Glutamatergic neuron (in vitro differentiated cells): ENCODE measurements at regions not wholly inside any gene's neighbourhood (a gene's known extent, or its start where the extent isn't known, plus 50 kb on each side); places are given as distances from the start of the nearest gene placed in this dataset.
"Not testable (repeated sequence)": the region's sequence is repeated elsewhere in the genome, so short reads cannot be mapped to it uniquely, and the experiment has no call there.

Experiments used
- DNase-seq: peaks from one replicate; pipeline ENCODE4 v3.0.0; 2022
- H3K27ac Mint-ChIP-seq: one replicate; pipeline ENCODE4 v1.8.0; 2020; ENCODE audit warnings: mild to moderate bottlenecking, mixed read lengths, inconsistent platforms; ENCODE audit not compliant: unreplicated experiment
- H3K27me3 Mint-ChIP-seq: one replicate; pipeline ENCODE4 v1.8.0; 2020; ENCODE audit warnings: mild to moderate bottlenecking, moderate library complexity, mixed read lengths, inconsistent platforms; ENCODE audit not compliant: unreplicated experiment
- H3K36me3 Mint-ChIP-seq: one replicate; pipeline ENCODE4 v1.8.0; 2020; ENCODE audit warnings: mild to moderate bottlenecking, mixed read lengths, inconsistent platforms; ENCODE audit not compliant: unreplicated experiment
- H3K4me1 Mint-ChIP-seq: one replicate; pipeline ENCODE4 v1.8.0; 2020; ENCODE audit warnings: mild to moderate bottlenecking, low read depth, mixed read lengths, inconsistent platforms; ENCODE audit not compliant: unreplicated experiment
- H3K4me3 Mint-ChIP-seq: one replicate; pipeline ENCODE4 v1.8.0; 2020; ENCODE audit warnings: mild to moderate bottlenecking, mixed read lengths, inconsistent platforms; ENCODE audit not compliant: unreplicated experiment
- H3K9me3 Mint-ChIP-seq: one replicate; pipeline ENCODE4 v1.8.0; 2020; ENCODE audit warnings: mild to moderate bottlenecking, moderate library complexity, mixed read lengths, inconsistent platforms; ENCODE audit not compliant: unreplicated experiment
- TF ChIP-seq, protein P1 (sequence below): fragments of 200-600 bp; sonication (generic); IDR thresholded peaks from one replicate; pipeline ENCODE4 v1.5.0; 2021; ENCODE audit not compliant: partially characterized antibody, unreplicated experiment

DNA sequence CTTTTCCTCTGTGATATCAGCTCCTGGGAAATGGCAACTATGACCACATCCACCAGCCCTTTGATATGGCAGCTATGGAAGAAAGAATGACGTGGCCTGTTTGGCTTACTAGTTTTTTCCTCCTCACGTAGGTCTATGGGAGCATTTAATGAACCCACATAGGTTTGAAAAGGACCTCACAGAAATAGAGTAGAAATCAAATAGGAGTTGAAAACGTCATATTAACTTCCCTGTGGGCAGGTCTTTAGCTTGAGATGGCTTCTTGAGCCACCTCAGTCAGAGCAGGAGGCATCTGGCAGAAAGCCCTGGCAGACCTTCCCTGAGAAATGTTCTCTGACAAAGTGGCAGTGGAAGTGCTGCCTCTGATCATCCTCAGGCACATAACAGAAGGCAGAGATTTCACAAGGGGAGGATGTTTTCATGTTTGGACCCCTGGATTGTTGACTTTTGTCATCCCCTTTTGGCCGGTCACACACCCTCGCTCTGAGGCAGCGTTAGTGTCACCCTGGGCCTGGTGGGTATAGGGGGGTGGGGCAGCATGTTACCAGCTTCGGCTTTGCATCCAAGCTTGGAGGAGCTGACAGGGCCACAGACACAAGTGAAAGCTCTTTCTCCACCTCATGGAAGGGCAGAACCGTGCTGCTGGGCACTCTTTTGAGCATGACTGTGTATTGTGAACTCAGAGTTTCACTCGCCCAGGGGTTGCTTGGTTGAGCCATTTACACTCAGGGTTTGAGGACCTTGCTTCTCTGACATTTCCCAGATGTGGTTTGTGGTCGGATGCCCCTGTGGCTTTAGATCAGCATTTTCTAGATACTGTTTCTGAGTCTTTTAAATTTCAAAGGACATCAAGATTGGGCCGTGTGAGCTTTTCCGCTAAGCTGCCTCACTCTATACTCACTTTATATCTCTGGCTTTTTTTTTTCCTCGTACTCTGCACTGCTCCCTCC is 184.2 kb downstream of the STK31 start:
- Mint-ChIP-seq H3K36me3 (no peaks in the 10 kb centered on the region), H3K27ac (no peak overlapping the region), H3K4me1 (peaks cover 9% of the 10 kb centered on the region), H3K27me3 (no peaks in the 10 kb centered on the region), H3K4me3 (no peak overlapping the region), H3K9me3 (no peaks in the 10 kb centered on the region)
- TF ChIP-seq, protein P1, sequence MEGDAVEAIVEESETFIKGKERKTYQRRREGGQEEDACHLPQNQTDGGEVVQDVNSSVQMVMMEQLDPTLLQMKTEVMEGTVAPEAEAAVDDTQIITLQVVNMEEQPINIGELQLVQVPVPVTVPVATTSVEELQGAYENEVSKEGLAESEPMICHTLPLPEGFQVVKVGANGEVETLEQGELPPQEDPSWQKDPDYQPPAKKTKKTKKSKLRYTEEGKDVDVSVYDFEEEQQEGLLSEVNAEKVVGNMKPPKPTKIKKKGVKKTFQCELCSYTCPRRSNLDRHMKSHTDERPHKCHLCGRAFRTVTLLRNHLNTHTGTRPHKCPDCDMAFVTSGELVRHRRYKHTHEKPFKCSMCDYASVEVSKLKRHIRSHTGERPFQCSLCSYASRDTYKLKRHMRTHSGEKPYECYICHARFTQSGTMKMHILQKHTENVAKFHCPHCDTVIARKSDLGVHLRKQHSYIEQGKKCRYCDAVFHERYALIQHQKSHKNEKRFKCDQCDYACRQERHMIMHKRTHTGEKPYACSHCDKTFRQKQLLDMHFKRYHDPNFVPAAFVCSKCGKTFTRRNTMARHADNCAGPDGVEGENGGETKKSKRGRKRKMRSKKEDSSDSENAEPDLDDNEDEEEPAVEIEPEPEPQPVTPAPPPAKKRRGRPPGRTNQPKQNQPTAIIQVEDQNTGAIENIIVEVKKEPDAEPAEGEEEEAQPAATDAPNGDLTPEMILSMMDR: no peak
- DNase-seq: no peak

DNA sequence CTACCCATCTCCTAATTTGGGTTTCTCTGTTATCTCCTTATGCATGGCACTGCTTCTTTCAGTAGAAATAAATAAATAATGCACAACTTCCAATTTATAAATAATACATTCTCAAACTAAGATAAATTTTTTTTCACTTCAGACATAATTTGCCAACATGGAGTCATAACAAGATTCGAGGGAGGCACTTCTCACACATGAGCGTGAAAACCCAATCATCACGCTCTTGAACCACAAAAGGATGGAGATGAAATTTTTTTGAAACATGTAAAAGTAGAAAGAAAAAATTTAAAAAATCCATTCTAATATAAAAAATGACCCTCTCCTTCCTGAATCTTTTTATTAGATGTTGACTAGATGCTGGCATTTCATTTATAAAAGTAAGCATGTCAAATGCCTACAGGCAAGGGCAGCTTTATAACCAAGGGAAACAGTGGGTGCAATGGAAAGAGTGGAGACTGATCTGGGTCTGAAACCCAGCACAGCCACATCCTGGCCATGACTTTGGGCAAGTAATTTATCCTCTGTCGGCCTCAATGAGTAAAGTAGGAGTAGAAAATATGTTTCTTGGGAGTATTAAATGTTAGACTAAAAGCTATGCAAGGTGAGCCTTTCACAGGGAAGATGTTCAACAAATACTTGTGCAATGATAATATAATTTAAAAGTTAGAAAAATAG is 185.0 kb downstream of the STK31 start:
- no peak overlapping the region for H3K27ac Mint-ChIP-seq
- H3K27me3 Mint-ChIP-seq: no peaks in the 10 kb centered on the region
- H3K4me1 Mint-ChIP-seq: peaks cover 9% of the 10 kb centered on the region
- no peak overlapping the region for H3K4me3 Mint-ChIP-seq
- H3K36me3 Mint-ChIP-seq: no peaks in the 10 kb centered on the region
- TF ChIP-seq, protein P1: no peak
- no peak for DNase-seq
- no peaks in the 10 kb centered on the region for H3K9me3 Mint-ChIP-seq

DNA sequence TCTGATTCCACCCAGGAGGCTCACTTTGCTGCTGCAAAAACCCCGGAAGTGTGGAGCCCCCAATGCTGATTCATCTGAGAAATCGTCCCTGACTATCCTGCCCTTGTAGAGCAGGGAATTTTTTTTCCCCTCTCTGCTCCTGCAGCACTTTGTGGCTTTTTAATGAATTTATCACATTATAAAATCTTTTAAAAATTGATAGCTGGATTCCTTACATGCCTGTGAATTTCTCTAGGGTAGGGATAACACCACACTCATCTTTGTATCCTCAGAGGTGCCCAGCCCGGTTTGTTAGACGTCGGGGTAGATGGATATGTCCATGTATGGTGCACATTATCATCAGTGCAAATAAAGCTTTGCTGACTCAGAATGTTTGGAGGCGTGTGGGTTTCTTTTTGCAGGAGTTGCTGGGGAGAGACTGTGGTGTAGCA is 185.7 kb downstream of the STK31 start:
- H3K4me3 Mint-ChIP-seq: no peak overlapping the region
- DNase-seq: no peak
- H3K27ac Mint-ChIP-seq: no peak overlapping the region

DNA sequence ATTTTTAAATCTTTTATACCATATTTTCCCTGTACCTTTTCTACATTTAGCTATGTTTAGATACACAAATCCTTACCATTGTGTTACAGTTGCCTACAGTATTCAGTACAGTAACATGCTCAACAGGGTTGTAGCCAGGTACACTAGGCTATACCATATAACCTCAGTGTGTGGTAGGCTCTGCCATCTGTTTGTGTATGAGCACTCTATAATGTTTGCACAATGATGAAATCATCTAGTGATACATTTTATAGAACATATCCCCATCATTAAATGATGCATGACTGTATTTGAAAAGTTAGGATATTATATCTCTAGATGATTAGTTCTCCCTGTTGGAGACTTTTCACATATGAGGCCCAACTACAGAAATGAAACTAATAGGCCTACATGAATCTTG is 188.6 kb downstream of the STK31 start:
- Mint-ChIP-seq H3K27me3 (no peaks in the 10 kb centered on the region), H3K36me3 (no peaks in the 10 kb centered on the region), H3K9me3 (no peaks in the 10 kb centered on the region), H3K4me1 (peaks cover under 1% of the 10 kb centered on the region), H3K27ac (no peak overlapping the region), H3K4me3 (no peak overlapping the region)
- TF ChIP-seq, protein P1: no peak
- no peak for DNase-seq

More for the DNA sequence above, 185.7 kb downstream of the STK31 start:
- no peaks in the 10 kb centered on the region for H3K36me3 Mint-ChIP-seq
- no peaks in the 10 kb centered on the region for H3K27me3 Mint-ChIP-seq
- peaks cover 9% of the 10 kb centered on the region for H3K4me1 Mint-ChIP-seq
- H3K9me3 Mint-ChIP-seq: no peaks in the 10 kb centered on the region
- TF ChIP-seq, protein P1: no peak

DNA sequence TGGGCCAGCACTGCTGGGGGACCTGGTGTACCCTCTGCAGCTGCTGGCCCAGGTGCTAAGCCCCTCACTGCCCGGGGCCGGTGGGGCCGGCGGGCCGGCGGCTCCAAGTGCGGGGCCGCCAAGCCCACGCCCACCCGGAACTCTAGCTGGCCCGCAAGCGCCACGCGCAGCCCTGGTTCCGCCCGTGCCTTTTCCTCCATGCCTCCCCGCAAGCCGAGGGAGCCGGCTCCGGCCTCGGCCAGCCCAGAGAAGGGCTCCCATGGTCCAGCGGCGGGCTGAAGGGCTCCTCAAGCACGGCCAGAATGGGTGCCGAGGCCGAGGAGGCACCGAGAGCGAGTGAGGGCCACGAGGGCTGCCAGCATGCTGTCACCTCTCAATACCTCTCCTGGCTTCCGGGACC is 194.9 kb downstream of the STK31 start:
- not testable (repeated sequence) for H3K27me3 Mint-ChIP-seq

More for the DNA sequence above, 194.9 kb downstream of the STK31 start:
- H3K9me3 Mint-ChIP-seq, H3K36me3 Mint-ChIP-seq, H3K4me3 Mint-ChIP-seq, H3K4me1 Mint-ChIP-seq, H3K27ac Mint-ChIP-seq, DNase-seq: not testable (repeated sequence)
